GM21367 (cell line): ENCODE measurements at regions not wholly inside any gene's neighbourhood (a gene's known extent, or its start where the extent isn't known, plus 50 kb on each side); places are given as distances from the start of the nearest gene placed in this dataset.

ENCODE experiments used
- ATAC-seq: cut with Tn5 transposase; IDR thresholded peaks from one replicate; pipeline ENCODE4 v1.9.1; 2021; ENCODE audit not compliant: unreplicated experiment

DNA sequence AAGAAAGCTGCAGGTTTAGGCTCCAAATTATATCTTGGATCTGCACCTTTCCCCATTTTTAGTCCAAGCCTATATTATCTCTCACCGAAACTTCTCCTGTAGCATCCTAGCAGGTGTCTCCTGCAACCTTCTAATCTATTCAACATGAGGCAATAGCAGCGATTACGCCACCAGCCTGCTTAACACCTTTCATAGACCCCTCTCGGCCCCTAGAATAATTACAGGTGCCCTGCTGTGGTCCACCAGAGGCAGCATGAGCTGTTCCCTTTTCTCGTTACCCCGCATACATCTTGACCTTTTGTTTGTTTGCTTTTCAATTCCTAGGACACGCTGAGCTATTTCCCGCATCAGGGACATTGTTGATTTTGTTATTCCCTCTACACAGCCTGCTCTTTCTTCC is 361.9 kb downstream of the CYRIA start:
- ATAC-seq: no peak

- no peak for ATAC-seq
Observed at GRCh38 chr2:16303273-16303577, 362.4 kb downstream of the CYRIA start.

DNA sequence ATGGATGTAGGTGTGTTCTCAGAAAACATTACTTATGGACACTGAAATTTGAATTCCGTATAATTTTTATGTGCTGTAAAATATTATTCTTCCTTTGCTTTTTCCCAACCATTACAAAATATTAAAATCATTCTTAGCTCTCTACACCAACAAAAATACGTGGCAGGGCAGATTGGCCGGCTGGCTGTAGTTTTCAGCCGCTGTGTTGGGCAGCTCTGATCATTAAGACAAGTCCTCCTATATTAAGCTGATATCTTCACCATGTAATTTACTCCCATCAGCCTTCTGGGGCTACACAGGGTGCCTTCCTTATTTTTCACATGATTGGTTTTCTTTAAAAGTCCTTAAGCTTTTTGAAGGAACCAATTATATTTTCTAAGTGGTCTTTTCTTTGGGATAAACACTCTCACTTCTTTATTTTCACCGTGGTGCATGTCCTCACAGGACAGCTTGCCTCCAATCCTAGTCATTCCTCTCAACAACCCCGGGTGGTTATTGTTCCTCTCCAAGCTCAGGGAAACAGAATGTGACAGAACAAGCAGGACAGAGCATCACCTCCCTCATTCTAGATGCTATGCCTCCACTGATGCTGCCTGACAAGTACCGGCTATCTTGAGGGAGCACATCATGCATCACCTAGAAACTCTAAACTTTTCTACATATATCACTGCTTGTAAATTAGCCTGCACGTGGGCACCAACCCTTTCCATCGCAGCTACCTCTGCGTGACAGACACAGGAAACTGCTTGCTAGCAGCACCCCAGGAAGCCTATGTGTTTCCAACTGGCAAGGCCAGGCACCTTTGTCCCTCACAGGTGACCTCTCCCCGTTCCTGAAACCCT is 362.3 kb downstream of the MYCN start:
- no peak for ATAC-seq

DNA sequence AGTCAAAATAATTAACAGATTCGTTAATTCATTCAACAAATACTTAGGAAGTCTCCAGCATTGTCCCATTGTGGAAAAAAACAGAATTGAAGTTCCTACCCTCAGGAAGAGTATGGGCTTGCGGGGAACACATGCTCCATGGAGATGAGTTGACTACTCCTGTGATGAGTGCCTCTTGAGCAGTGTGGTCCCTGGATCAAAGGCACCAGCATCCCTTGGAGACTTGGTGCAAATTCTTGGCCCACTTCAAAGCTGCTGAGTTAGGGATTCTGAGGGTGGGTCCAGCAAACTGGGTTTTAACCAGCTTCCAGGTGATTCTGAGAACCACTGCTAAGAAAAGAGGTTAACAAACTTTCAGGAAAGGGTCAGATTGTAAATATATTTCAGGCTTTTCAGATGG is 361.6 kb downstream of the MYCN start:
- ATAC-seq: no peak

- ATAC-seq: no peak
Observed at GRCh38 chr2:16298866-16299265, 358.5 kb downstream of the MYCN start.

GRCh38 chr2:16296331-16297250 is 356.2 kb downstream of the MYCN start:
- ATAC-seq: no peak

DNA sequence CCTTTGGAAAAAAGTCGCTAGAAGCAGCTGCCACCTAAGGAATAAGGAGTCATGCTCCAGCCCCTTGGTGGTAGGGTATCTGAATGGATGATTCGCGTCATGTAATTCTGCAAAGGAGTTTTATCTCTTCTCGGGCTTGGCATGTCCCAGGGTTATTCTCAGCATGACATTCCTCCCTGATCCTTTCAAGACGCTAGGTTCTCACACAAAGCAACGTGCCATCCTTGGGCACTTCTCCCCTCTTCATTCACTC is 355.6 kb downstream of the MYCN start:
- no peak for ATAC-seq

- ATAC-seq: no peak
Observed at GRCh38 chr2:16294791-16295190, 354.4 kb downstream of the MYCN start.

DNA sequence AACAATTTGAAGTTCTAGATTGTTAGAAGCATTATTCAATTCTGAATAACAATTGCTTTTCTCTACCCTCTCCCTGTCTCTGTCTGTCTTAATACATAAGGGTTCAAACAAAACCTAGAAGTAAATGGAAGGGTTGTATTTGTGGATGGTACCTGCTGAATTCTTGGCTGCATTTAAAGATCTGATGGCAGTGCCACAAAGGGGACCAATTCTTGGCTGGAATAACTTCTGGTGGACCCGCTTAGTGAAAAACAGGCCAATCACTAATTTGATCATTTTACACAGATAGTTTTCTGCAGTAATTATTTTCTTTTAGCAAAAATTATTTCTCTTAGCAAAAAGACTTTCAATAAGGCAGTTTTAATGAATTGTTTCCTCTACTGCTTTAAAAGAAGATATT is 353.5 kb downstream of the MYCN start:
- no peak for ATAC-seq

GRCh38 chr2:16293398-16293797 is 353.0 kb downstream of the MYCN start:
- ATAC-seq: no peak

- ATAC-seq: no peak
Observed at GRCh38 chr2:16291731-16292550, 351.6 kb downstream of the MYCN start.

GRCh38 chr2:16291226-16291625 is 350.9 kb downstream of the MYCN start:
- ATAC-seq: no peak

DNA sequence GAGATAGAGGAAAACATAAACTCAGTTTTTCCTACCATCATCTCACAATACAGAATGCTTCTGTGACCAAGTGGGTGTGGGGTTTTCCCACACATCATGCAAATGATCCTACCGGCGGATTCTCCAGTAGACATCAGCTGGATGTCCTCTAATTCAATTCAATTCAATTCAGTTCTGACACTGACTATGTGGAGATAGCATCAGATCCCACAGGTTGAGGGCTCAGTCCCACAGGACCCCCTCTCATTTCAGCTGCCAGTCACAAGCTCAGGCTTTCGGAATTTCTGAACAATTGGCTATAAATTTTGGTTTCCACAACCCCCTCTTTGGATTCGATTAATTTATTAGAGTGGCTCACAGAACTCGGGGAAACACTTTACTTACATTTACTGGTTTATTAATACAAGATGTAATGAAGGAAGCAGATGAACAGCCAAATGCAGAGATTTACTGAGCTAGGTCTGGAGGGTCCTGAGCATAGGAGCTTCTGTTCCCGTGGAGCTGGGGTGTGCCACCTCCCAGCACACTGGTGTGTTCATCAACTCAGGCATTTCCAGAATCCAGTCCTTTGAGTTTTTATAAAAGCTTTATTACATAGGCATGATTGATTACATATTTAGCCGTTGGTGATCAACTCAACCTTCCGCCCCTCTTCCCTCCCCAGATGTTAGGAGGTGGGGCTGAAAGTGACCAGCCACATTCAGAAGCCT is 350.1 kb downstream of the MYCN start:
- no peak for ATAC-seq

DNA sequence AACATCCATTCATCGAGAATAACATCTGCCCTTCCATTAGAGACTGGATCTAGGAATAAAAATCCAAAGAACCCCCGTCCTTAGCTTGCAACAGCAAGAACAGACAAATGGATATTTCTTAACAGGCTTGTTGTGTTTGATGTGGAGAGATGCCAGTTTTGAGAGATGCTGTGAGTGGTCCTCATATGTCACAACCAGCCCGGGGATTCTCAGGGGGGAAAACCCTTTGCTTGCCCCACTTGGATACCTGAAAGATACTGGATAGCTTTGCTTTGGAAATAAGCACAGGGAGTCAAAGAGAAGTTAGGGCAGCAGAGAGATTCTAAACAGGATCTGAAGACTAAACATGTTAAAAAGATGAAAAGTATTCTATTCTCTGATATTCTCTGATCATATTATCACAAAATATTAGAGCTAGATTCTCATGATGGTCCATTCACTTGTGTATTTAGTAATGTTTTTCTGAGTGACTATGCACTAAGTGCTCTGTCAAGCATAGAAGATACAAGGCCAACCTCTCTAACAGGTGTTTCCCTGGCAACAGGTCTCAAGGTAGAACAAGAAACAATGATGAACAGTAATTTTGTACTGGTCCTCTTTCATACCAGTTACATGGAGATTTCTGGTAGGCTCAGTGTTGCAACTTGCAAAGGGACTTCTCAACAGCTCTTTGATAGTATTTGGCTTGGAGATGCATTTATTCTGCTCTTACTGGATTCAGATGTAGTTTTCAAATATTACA is 348.2 kb downstream of the MYCN start:
- no peak for ATAC-seq

- ATAC-seq: no peak
Observed at GRCh38 chr2:16287831-16288230, 347.5 kb downstream of the MYCN start.

- no peak for ATAC-seq
Observed at GRCh38 chr2:16287281-16287680, 346.9 kb downstream of the MYCN start.

GRCh38 chr2:16285813-16286510 is 345.6 kb downstream of the MYCN start:
- ATAC-seq: no peak

DNA sequence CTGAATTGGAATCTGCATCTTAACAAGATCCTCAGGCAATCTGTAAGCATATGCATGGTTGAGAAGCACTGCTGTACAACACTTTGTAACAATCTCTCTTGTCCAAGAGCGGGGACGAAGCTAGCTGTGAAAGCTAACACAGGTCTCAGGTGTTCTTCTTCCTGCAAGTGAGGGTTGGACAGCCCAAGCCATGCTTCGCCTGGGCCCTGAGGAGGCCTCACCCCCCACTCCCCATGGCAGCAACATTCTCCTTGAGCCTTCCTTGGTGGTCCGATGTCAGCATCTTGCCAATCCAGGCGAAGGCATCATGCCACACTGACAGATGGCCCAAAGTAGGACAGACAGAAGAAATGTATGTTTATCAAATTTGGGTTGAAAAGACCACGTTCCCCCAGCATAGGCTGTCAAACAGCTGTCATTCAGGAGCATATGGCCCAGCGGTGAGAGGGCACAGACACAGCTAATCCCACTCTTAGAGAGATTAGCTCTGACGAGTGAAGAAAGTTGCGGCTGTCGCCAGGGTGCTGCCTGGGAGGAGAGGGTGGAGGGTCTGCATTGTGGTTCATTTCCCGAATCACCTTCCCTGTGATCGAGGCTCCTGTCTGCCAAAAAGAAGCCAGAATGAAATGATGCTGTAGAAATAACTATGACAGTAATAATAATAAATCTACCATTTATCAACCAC is 344.7 kb downstream of the MYCN start:
- ATAC-seq: no peak
